Fibroblast of pulmonary artery (primary cell): ENCODE measurements at regions not wholly inside any gene's neighbourhood (a gene's known extent, or its start where the extent isn't known, plus 50 kb on each side); places are given as distances from the start of the nearest gene placed in this dataset.

Experiments
- DNase-seq: peaks from one replicate; pipeline ENCODE4 v3.0.0-alpha.2; 2010; ENCODE audit warnings: low read depth
- H3K4me3 ChIP-seq: replicated peaks from 2 replicates; pipeline ENCODE4 v1.5.1; 2011; ENCODE audit warnings: low read depth, mild to moderate bottlenecking, control low read depth, low read length, moderate library complexity
- CTCF ChIP-seq: IDR thresholded peaks from 2 replicates; pipeline ENCODE4 v1.5.1; 2011; ENCODE audit warnings: mild to moderate bottlenecking, control low read depth, low read length, inconsistent platforms; ENCODE audit errors: missing control alignments

- H3K4me3 ChIP-seq: no peak overlapping the region
- no peak for DNase-seq
- no peak for TF ChIP-seq CTCF
Observed at GRCh38 chr15:77786181-77786890, 153.6 kb upstream of the LINGO1 start.

- peak; percentile 37 for TF ChIP-seq CTCF
- peak; percentile 17 for DNase-seq
- no peak overlapping the region for H3K4me3 ChIP-seq
Observed at GRCh38 chr15:77784361-77785292, 151.9 kb upstream of the LINGO1 start.

GRCh38 chr15:77783636-77784035 is 150.9 kb upstream of the LINGO1 start:
- DNase-seq: no peak
- TF ChIP-seq CTCF: no peak
- H3K4me3 ChIP-seq: no peak overlapping the region

GRCh38 chr15:77782691-77783090 is 150.0 kb upstream of the LINGO1 start:
- no peak overlapping the region for H3K4me3 ChIP-seq
- TF ChIP-seq CTCF: no peak
- DNase-seq: no peak

GRCh38 chr15:77781946-77782240 is 149.2 kb upstream of the LINGO1 start:
- TF ChIP-seq CTCF: no peak
- H3K4me3 ChIP-seq: no peak overlapping the region
- DNase-seq: no peak

GRCh38 chr15:77781151-77781945 is 148.6 kb upstream of the LINGO1 start:
- no peak for TF ChIP-seq CTCF
- no peak overlapping the region for H3K4me3 ChIP-seq
- no peak for DNase-seq
